ENCODE measurements at regions not wholly inside any gene's neighbourhood (a gene's known extent, or its start where the extent isn't known, plus 50 kb on each side); places are given as distances from the start of the nearest gene placed in this dataset.

DNA sequence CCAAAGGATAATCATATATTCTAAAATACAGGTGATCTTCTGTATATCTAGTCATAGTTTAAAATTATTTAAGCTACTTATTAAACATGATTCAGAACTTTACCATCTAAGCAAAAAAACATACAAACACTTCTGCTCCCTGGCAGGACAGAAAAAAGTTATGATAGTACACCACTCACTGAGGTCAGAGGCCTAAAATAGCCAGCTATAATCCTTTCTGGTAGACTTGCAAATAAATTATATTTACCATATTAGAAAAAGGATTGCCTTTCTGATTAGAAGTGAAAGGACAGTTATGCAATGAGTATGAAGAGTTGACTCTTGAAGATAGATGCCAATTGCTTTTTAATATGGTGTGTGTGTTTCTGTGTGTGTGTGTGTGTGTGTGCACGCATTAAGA, 207.4 kb downstream of the BMP2 start (continued):
- TF ChIP-seq, protein P1, sequence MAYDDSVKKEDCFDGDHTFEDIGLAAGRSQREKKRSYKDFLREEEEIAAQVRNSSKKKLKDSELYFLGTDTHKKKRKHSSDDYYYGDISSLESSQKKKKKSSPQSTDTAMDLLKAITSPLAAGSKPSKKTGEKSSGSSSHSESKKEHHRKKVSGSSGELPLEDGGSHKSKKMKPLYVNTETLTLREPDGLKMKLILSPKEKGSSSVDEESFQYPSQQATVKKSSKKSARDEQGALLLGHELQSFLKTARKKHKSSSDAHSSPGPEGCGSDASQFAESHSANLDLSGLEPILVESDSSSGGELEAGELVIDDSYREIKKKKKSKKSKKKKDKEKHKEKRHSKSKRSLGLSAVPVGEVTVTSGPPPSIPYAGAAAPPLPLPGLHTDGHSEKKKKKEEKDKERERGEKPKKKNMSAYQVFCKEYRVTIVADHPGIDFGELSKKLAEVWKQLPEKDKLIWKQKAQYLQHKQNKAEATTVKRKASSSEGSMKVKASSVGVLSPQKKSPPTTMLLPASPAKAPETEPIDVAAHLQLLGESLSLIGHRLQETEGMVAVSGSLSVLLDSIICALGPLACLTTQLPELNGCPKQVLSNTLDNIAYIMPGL (CRISPR knock-in tag; IDR thresholded peaks at IDR 0.05; ENCODE audit: borderline replicate concordance) = no peak
- no peak for TF ChIP-seq HEYL (CRISPR knock-in tag; IDR thresholded peaks at IDR 0.05)
- no peak for TF ChIP-seq NFE2L2 (conservative IDR thresholded peaks at IDR 0.05; ENCODE audit: low read length)
- TF ChIP-seq BHLHE40 (IDR thresholded peaks at IDR 0.05; ENCODE audit: low read depth, low read length) = no peak
- TF ChIP-seq POLR2A (IDR thresholded peaks at IDR 0.05; ENCODE audit: low read length) = no peak
- TF ChIP-seq, protein P2, sequence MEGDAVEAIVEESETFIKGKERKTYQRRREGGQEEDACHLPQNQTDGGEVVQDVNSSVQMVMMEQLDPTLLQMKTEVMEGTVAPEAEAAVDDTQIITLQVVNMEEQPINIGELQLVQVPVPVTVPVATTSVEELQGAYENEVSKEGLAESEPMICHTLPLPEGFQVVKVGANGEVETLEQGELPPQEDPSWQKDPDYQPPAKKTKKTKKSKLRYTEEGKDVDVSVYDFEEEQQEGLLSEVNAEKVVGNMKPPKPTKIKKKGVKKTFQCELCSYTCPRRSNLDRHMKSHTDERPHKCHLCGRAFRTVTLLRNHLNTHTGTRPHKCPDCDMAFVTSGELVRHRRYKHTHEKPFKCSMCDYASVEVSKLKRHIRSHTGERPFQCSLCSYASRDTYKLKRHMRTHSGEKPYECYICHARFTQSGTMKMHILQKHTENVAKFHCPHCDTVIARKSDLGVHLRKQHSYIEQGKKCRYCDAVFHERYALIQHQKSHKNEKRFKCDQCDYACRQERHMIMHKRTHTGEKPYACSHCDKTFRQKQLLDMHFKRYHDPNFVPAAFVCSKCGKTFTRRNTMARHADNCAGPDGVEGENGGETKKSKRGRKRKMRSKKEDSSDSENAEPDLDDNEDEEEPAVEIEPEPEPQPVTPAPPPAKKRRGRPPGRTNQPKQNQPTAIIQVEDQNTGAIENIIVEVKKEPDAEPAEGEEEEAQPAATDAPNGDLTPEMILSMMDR (IDR thresholded peaks at IDR 0.05) = no peak

DNA sequence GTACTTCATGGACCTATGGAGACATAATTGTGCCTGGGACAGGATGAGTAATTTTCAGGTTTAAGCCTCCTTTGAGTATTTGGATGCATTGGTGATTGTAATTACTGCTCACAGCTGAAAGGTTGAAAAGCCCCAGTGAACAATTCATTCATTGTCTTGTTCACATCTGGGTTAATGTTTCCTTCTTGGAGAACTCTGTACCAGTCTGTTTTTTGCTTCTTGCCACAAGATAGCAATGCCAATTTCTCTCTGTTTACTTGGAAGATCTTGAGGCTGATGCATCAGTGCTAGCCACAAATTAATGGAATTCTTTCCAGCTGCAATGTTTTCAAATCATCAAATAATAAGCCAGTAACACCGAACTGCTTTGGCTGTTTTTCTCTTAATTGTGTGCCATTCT, 207.8 kb downstream of the BMP2 start:
- ATAC-seq = no peak
- no peak for FAIRE-seq
- ChIA-PET POLR2A (no interaction called here), CTCF (no interaction called here)
- no peak overlapping the region for H3K4me3 ChIP-seq
- no peak overlapping the region for H3K27ac ChIP-seq
- H3K9me3 ChIP-seq = peaks cover 6% of the 10 kb centered on the region; the same call in 1 of the 3 replicates
- no peak overlapping the region for H3K4me2 ChIP-seq
- DNase-seq (ENCODE audit: low read depth in 1 of 2, low spot score in 1 of 2) = no peak
- H3K4me1 ChIP-seq = no peaks in the 10 kb centered on the region
- WGBS (ENCODE audit: missing lambda C conversion rate) = 0% methylated on average over 1 of the region's 1 CpG
- TF ChIP-seq, protein P3, sequence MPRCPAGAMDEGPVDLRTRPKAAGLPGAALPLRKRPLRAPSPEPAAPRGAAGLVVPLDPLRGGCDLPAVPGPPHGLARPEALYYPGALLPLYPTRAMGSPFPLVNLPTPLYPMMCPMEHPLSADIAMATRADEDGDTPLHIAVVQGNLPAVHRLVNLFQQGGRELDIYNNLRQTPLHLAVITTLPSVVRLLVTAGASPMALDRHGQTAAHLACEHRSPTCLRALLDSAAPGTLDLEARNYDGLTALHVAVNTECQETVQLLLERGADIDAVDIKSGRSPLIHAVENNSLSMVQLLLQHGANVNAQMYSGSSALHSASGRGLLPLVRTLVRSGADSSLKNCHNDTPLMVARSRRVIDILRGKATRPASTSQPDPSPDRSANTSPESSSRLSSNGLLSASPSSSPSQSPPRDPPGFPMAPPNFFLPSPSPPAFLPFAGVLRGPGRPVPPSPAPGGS (IDR thresholded peaks at IDR 0.05) = no peak
- TF ChIP-seq FOSB (CRISPR knock-in tag; IDR thresholded peaks at IDR 0.05) (no peak), ZSCAN20 (CRISPR knock-in tag; IDR thresholded peaks at IDR 0.05) (no peak), CBX8 (IDR thresholded peaks at IDR 0.05) (no peak), ZNF302 (CRISPR knock-in tag; IDR thresholded peaks at IDR 0.05) (no peak)

DNA sequence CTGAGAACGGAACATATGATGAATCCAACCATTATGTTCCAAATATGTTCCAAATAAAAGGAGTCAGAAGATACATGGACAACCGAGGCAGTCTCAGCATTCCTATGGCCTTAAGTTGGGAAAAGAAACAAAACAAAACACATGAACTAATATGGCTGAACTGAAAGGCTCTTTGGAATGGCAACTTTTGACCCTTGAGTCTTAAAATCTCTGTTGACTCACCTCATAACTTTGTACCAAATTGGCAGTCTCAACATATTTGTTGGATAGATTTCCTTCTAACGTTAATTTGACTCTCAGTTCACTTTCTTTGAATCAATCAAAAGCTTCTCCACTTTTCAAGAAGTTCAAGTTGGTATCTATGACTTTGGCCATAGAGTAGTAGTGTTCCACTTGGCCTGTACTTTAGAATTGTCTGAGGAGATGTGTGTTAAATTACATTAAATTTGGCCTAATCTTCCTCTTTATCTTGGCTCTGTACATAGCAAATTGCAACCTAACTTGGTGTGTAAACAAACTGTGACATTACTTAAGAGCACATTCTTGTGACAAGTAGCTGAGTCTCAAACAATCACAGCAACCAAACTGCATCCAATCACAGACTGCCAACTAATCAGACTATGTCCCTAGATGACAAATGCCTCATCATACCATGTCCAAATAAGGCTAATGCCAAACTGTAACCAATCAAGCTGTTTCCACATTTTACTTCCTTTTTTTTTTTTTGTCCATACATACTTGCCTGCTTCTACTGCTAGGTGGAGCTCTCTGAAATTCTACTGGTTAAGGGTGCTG, 208.8 kb downstream of the BMP2 start:
- H3K9me3 ChIP-seq = peaks cover 6% of the 10 kb centered on the region; the same call in 1 of the 3 replicates
- POLR2A ChIA-PET = no interaction called here
- no peak for FAIRE-seq
- no peak for TF ChIP-seq FOSL2 (IDR thresholded peaks at IDR 0.05)
- TF ChIP-seq FOSL2 (CRISPR knock-in tag; IDR thresholded peaks at IDR 0.05) = no peak
- TF ChIP-seq KDM1A (IDR thresholded peaks at IDR 0.05; ENCODE audit: low read depth) = no peak
- no peak for TF ChIP-seq HOXB5 (CRISPR knock-in tag; IDR thresholded peaks at IDR 0.05)
- no peak for TF ChIP-seq HOXA7 (CRISPR knock-in tag; IDR thresholded peaks at IDR 0.05)
- TF ChIP-seq CHD2 (IDR thresholded peaks at IDR 0.05; ENCODE audit: low read length, partially characterized antibody) = no peak
- TF ChIP-seq RNF2 (IDR thresholded peaks at IDR 0.05; ENCODE audit: borderline replicate concordance, low read depth) = no peak
- no peak for TF ChIP-seq RFX5 (IDR thresholded peaks at IDR 0.05)
- TF ChIP-seq, protein P2 (IDR thresholded peaks at IDR 0.05) = no peak
- no peak for TF ChIP-seq KDM5A (IDR thresholded peaks at IDR 0.05)
- no peak for TF ChIP-seq MAZ (IDR thresholded peaks at IDR 0.05; ENCODE audit: borderline replicate concordance, low read depth, low read length)
- TF ChIP-seq, protein P4, sequence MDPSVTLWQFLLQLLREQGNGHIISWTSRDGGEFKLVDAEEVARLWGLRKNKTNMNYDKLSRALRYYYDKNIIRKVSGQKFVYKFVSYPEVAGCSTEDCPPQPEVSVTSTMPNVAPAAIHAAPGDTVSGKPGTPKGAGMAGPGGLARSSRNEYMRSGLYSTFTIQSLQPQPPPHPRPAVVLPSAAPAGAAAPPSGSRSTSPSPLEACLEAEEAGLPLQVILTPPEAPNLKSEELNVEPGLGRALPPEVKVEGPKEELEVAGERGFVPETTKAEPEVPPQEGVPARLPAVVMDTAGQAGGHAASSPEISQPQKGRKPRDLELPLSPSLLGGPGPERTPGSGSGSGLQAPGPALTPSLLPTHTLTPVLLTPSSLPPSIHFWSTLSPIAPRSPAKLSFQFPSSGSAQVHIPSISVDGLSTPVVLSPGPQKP (IDR thresholded peaks at IDR 0.05; ENCODE audit: low read depth, low read length) = no peak
- TF ChIP-seq CBX2 (IDR thresholded peaks at IDR 0.05; ENCODE audit: borderline replicate concordance, low read depth) = no peak
- no peak for TF ChIP-seq BHLHE40 (IDR thresholded peaks at IDR 0.05; ENCODE audit: low read depth, low read length)
- no peak for TF ChIP-seq POLR2AphosphoS2 (conservative IDR thresholded peaks at IDR 0.05; ENCODE audit: low read length)
- TF ChIP-seq SMC3 (IDR thresholded peaks at IDR 0.05) = no peak
- no peak for TF ChIP-seq JUNB (IDR thresholded peaks at IDR 0.05)
- TF ChIP-seq TFCP2L1 (CRISPR knock-in tag; IDR thresholded peaks at IDR 0.05) = no peak
- TF ChIP-seq, protein P5, sequence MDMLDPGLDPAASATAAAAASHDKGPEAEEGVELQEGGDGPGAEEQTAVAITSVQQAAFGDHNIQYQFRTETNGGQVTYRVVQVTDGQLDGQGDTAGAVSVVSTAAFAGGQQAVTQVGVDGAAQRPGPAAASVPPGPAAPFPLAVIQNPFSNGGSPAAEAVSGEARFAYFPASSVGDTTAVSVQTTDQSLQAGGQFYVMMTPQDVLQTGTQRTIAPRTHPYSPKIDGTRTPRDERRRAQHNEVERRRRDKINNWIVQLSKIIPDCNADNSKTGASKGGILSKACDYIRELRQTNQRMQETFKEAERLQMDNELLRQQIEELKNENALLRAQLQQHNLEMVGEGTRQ (IDR thresholded peaks at IDR 0.05) = no peak

More for the DNA sequence above, 208.8 kb downstream of the BMP2 start:
- Histone ChIP-seq H3K27ac (no peak overlapping the region), H3K4me1 (no peaks in the 10 kb centered on the region), H3K4me2 (no peak overlapping the region), H3K4me3 (no peak overlapping the region)
- ATAC-seq (no peak), DNase-seq (ENCODE audit: low read depth in 1 of 2, low spot score in 1 of 2) (peak in 1 of 2 experiments; percentile 9)
- WGBS (ENCODE audit: missing lambda C conversion rate) = under 1% methylated on average over 3 of the region's 3 CpGs
- CTCF ChIA-PET = no interaction called here

Data from A549 (cell line).